Suprapubic skin (tissue), 4 donors: ENCODE measurements at regions not wholly inside any gene's neighbourhood (a gene's known extent, or its start where the extent isn't known, plus 50 kb on each side); places are given as distances from the start of the nearest gene placed in this dataset.

ENCODE experiments used
- EP300 ChIP-seq: sonication (generic); formaldehyde crosslinking; IDR thresholded peaks from one replicate; pipeline ENCODE4 v1.6.1; 2017; ENCODE audit warnings: antibody characterized with exemption
- POLR2A ChIP-seq, 2 donors: fragments of 450-650 bp; IDR thresholded peaks; one replicate each; pipeline ENCODE4 v1.6.1; 2017; ENCODE audit warnings: antibody characterized with exemption in 2 of 2, mild to moderate bottlenecking in 2 of 2, moderate library complexity in 2 of 2
- POLR2AphosphoS5 ChIP-seq, 3 donors: sonication (generic); formaldehyde crosslinking; IDR thresholded peaks; one replicate each; pipeline ENCODE4 v1.6.1; 2017; ENCODE audit warnings: antibody characterized with exemption in 3 of 3
- TF ChIP-seq, protein P1 (sequence below), 2 donors: fragments of 200-600 bp in 1 of 2; fragments of 450-650 bp in 1 of 2; sonication (generic) in 1 of 2; IDR thresholded peaks; one replicate each; pipeline ENCODE4 v1.5.1; 2016 to 2019; ENCODE audit warnings: antibody characterized with exemption in 2 of 2, mild to moderate bottlenecking in 1 of 2, moderate library complexity in 1 of 2

DNA sequence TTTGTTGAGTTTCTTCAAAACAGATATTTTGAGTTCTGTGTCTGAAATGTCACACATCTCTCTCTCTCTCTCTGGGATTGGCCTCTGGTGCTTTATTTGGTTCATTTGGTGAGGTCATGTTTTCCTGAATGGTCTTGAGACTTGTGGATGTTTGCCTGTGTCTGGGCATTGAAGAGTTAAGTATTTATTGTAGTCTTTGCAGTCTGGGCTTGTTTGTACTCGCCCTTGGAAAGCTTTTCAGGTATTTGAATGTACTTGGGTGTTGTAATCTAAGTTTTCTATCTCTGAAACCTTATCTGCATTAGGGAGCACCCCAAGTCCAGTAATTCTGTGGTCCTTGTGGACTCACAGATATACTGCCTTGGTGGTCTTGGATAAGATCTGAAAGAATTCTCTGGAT lies 106.7 kb upstream of the PRSS58 start:
- TF ChIP-seq, protein P1, sequence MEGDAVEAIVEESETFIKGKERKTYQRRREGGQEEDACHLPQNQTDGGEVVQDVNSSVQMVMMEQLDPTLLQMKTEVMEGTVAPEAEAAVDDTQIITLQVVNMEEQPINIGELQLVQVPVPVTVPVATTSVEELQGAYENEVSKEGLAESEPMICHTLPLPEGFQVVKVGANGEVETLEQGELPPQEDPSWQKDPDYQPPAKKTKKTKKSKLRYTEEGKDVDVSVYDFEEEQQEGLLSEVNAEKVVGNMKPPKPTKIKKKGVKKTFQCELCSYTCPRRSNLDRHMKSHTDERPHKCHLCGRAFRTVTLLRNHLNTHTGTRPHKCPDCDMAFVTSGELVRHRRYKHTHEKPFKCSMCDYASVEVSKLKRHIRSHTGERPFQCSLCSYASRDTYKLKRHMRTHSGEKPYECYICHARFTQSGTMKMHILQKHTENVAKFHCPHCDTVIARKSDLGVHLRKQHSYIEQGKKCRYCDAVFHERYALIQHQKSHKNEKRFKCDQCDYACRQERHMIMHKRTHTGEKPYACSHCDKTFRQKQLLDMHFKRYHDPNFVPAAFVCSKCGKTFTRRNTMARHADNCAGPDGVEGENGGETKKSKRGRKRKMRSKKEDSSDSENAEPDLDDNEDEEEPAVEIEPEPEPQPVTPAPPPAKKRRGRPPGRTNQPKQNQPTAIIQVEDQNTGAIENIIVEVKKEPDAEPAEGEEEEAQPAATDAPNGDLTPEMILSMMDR (IDR thresholded peaks at IDR 0.05), result no peak
- TF ChIP-seq EP300 (no peak), POLR2A (IDR thresholded peaks at IDR 0.05) (no peak), POLR2AphosphoS5 (IDR thresholded peaks at IDR 0.05) (no peak)
